HG03135 (cell line): ENCODE measurements at regions not wholly inside any gene's neighbourhood (a gene's known extent, or its start where the extent isn't known, plus 50 kb on each side); places are given as distances from the start of the nearest gene placed in this dataset.
"Not testable (repeated sequence)": the region's sequence is repeated elsewhere in the genome, so short reads cannot be mapped to it uniquely, and the experiment has no call there.

ENCODE experiments used
- ATAC-seq: cut with Tn5 transposase; IDR thresholded peaks from one replicate; pipeline ENCODE4 v1.9.1; 2021; ENCODE audit warnings: mild to moderate bottlenecking, moderate library complexity; ENCODE audit not compliant: unreplicated experiment

GRCh38 chr3:118075873-118076272, 958.8 kb downstream of the IGSF11 start:
- ATAC-seq = no peak

DNA sequence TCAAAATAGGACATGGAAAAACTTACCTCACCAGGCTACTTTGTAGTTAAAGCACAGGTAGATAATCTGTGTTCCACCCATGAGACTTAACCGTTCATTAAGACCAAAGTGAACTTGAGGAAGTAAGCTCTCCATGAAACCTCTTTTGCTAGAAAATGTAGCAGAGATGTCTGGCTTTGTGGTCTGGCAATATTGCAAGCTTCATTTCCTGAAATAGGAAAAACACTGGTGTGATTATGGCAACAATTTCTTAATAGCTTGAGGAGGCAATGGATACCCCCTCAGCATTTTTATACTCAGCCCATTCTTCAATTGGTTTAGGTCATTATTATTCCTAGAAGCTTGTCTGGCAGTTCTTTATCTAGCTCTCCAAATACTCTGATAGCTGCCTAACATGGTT, 957.3 kb downstream of the IGSF11 start:
- ATAC-seq = no peak

- no peak for ATAC-seq
Observed at GRCh38 chr3:118080889-118081288, 953.8 kb downstream of the IGSF11 start.

DNA sequence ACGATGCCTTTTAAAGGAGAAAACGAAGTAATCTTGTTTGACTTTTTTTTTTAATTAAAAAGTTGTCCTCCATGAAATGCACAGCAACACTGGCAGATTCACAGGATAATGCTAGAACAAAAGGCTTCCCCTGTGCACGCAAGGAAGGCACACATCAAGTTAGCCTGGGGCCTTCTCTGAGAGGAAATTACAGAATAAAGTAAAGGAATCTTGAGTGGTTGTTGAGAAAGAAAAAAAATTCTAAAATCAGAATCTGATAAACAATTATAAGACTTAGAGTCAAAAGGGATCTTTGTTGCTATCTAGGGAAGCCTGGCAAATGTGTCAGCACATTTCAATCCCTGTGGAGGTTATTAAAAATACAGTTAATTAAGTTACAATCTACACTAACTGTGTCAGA, 946.0 kb downstream of the IGSF11 start:
- ATAC-seq = no peak

DNA sequence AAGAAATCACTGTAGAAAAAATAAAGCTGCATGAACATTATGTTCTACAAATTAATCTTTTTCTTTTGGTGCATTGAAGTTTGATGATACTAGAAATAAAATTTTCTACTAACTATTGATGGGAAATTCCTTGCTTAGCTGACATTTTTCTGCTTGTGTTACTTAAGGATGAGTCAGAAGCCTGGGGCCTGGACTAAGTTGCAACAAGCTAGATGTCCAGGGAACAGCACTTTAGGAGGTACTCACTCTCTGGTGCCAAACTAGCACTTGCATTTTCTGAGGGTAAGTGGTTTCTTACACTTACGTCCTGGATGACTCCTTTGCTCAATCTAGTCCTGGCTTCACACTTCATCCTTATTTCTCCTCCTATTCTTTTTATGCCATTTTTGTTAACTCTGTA, 945.1 kb downstream of the IGSF11 start:
- no peak for ATAC-seq

DNA sequence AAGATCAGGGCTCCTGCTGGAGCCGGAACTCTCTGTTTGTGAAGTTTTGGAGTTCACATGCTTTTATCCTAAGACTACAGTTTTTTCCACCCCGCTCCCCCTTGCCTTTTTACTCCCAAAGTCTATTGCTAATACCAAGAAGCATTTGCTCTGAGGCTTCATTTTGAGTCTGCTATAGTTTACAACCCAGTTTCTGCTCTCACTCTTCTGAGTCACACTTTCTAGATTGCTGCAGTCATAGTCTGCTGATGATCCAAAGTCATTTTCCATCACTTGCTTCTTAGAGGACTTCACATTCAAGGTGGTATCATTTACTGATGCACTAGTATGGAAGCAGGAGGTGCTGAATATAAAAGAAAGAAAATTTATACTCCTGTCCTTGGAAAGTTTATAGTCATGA, 937.4 kb downstream of the IGSF11 start:
- no peak for ATAC-seq

DNA sequence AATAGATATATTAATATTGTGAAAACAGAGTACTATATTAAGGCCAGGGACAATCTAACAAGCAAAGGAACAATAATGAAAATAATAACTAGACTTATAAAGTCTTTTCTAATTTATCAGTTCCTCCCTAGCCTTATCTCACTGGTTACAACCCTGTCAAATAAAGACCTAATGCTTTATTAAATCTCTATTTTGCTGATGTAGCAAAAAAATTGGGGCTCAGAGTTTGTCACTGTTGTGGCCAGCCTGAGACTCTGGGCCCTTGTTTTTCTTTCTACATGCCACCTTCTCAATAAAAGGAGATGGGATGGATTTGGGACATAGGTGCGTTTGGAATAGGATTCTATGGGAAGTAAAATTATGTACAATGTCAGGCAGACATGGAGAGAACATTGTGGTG, 937.0 kb downstream of the IGSF11 start:
- ATAC-seq = no peak

DNA sequence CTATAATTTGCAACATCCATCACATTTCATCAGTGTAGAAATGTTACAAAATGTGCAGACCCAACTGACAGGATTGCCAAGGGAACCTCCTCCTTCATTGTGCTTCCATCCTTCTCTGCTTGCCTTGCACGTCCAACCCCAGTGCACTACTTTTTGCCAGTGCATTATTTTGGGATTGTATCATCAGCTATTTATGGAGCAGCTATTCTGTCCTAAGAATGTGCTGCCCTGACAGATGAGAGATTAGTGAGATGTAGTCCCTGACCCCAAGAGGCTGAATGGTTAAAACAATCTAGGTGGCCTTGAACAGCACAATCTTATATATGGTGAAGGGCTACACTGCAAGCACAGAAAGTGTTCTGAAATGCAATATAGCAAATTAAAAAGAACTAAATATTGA, 935.8 kb downstream of the IGSF11 start:
- ATAC-seq = no peak

- ATAC-seq = no peak
Observed at GRCh38 chr3:118101891-118102290, 932.8 kb downstream of the IGSF11 start.

DNA sequence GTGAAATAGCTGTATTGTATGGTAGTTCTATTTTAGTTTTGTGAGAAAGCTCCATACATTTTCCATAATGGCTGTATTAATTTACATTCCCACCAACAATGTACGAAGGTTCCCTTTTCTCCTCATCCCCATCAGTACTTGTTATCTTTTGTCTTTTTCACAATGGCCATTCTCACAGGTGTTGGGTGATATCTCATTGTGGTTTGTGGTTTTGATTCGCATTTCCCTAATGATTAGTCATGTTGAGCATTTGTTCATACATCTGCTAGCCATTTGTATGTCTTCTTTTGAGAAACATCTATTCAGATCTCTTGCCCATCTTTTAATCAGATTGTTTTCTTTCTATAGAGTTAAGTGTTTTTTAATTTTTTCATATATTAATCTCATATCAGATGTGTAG, 931.9 kb downstream of the IGSF11 start:
- ATAC-seq = no peak

- no peak for ATAC-seq
Observed at GRCh38 chr3:118108201-118108600, 926.4 kb downstream of the IGSF11 start.

- ATAC-seq = no peak
Observed at GRCh38 chr3:118108769-118109168, 925.9 kb downstream of the IGSF11 start.

DNA sequence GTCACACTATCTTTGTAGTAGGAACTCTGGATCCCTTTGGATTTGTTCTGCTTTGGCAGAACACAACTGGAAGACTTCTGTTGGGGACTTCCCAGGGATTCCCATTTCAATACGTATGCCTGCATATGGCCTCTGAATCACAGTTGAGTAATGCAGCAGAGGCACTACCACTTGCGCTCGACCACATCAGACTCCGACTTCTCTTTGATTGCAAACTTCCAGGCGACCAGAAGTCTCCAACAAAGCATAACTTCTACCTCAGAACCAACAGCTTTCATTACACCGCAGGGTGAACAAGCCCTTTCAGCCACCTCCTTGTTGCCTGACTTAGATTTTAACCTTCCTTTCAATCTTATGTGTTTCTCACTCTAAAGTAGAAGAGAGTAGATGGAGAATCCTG, 924.4 kb downstream of the IGSF11 start:
- no peak for ATAC-seq

- no peak for ATAC-seq
Observed at GRCh38 chr3:118116991-118117390, 917.7 kb downstream of the IGSF11 start.

DNA sequence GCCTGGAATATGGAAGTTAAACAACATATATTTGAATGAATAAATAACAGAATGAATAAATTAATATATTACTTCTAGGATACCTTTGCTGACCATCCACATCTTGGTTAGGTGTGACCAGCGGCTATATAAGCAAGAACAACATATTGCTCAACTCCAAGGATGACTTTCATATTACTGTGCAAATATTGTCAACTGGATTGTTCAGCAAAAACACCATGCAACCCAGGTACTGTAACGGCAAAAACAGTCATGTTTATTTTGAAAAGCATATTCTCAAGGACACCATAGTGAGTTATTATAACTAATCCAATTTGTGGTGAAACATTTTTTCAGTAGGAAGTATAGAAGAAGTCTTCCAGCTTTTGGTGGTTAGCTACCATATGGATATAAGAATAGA, 907.9 kb downstream of the IGSF11 start:
- no peak for ATAC-seq

DNA sequence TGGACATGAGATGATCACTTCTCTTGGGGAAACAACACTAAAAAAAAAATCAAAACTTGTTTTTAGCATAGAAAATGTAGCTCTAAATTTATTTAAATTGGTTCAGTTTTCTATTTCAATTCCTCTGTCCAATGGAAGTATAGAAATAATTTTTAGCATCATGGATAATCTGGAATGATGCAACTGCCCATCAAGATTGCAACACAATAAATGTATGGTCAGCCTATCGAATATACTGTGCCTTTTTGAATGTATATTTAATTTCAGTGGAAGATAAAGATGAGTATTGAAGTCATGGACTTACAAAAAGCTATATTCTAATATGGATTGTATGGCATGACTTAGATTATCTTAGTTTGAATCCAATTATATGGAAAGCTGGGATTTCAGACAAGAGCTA, 906.7 kb downstream of the IGSF11 start:
- ATAC-seq = no peak

DNA sequence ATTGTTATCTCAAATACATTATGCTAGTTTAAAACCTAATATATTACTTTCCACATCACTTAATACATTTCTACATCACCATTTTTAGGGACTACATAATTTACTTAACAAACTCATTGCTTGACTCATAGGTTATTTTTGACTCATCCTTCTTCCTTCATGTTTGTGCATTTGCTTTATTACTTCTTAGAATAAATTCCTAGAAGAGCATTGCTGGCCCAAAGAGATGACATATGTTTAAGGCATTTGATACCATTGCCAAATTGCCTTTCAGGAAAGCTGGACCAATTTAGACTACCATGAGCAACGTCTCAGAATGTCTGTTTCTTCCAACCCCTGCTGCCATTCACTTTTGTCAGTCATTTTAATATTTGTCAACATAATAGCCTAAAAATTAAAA, 905.8 kb downstream of the IGSF11 start:
- no peak for ATAC-seq

- ATAC-seq = no peak
Observed at GRCh38 chr3:118137778-118138177, 896.9 kb downstream of the IGSF11 start.

DNA sequence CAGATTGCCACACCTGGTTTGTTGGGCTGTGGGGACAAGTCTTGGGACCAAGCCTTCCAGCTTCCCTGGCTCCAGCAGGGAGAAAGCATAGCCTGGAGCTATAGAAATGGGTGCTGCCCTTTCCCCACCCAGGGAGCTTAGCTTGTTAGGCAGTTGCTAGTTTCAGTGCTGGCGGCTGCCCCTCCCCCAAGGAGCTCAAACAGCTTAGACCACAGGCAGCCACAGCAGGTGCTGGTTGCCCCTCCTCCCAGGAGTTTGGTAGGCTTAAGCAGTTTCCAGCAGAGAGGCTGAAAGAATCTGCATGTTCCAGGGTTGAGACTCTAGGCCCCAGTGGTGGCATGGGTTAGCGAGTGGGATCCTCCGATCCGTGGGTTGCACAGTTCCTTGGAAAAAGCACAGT, 889.7 kb downstream of the IGSF11 start:
- no peak for ATAC-seq

DNA sequence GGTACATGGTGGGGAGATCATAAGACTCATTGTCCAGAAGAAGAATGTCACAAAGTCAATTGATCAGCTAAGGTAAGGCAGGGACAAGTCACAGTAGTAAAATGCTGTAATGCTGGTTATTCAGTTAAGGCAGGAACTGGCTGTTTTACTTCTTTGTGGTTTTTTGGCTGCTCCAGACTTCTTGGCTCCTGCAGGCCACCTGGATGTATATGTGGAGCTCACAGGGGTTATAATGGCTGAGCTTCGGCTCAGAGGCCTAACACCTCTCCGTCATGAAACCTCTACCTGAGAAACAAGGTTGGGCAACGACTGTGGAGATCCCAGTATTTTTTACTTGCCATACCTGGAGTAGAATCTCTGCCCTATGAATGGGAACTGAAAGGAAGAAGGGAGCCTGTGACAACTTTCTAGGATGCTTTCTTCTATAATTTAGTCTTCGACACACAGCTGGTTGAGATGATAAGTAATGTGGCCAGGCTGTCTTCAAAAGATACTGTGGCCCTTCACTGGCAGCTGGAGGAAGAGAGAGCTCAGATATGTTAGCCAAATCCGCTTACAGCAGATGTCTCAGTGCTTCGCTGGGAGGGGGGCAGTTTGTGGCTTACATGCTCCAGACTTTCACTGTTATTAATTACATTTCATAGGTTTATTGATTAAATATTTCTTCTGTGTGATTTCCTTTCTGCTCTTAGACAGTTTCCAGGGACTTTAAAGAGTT, 887.8 kb downstream of the IGSF11 start:
- no peak for ATAC-seq

- no peak for ATAC-seq
Observed at GRCh38 chr3:118151164-118151563, 883.5 kb downstream of the IGSF11 start.

DNA sequence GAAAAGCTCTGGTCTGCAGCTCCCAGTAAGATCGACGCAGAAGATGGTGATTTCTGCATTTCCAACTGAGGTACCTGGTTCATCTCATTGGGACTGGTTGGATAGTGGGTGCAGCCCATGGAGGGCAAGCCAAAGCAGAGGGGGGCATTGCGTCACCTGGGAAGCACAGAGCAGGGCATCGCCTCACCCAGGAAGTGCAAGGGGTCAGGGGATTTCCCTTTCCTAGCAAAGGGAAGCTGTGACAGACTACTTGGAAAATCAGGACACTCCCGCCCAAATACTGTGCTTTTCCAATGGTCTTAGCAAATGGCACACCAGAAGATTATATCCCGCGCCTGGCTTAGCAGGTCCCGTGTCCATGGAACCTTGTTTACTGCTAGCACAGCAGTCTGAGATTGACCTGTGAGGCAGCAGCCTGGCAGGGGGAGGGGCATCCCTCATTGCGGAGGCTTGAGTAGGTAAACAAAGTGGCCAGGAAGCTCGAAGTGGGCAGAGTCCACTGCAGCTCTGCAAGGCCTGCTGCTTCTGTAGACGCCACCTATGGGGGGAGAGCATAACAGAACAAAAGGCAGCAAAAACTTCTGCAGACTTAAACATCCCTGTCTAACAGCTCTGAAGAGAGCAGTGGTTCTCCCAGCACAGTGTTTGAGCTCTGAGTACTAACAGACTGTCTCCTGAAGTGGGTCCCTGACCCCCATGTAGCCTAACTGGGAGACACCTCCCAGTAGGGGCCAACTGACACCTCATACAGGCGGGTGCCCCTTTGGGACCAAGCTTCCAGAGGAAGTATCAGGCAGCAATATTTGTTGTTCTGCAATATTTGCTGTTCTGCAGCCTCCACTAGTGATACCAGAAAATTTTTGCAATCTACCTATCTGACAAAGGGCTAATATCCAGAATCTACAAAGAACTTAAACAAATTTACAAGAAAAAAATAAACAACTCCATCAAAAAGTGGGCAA, 871.7 kb downstream of the IGSF11 start:
- not testable (repeated sequence) for ATAC-seq
